ENCODE measurements at regions not wholly inside any gene's neighbourhood (a gene's known extent, or its start where the extent isn't known, plus 50 kb on each side); places are given as distances from the start of the nearest gene placed in this dataset.

GRCh38 chr13:84834201-84834600, 951.9 kb upstream of the SLITRK1 start:
- H3K4me3 ChIP-seq (ENCODE audit: low read depth, low read length) = no peak overlapping the region
- no peak for TF ChIP-seq CTCF (IDR thresholded peaks at IDR 0.05; ENCODE audit: low read depth, low read length)

GRCh38 chr13:84831666-84832657, 949.7 kb upstream of the SLITRK1 start:
- H3K4me3 ChIP-seq (ENCODE audit: low read depth, low read length) = no peak overlapping the region
- no peak for TF ChIP-seq CTCF (IDR thresholded peaks at IDR 0.05; ENCODE audit: low read depth, low read length)

- no peak for TF ChIP-seq CTCF (IDR thresholded peaks at IDR 0.05; ENCODE audit: low read depth, low read length)
- H3K4me3 ChIP-seq (ENCODE audit: low read depth, low read length) = no peak overlapping the region
Observed at GRCh38 chr13:84823528-84823927, 941.3 kb upstream of the SLITRK1 start.

GRCh38 chr13:84821261-84821660, 939.0 kb upstream of the SLITRK1 start:
- H3K4me3 ChIP-seq (ENCODE audit: low read depth, low read length) = no peak overlapping the region
- no peak for TF ChIP-seq CTCF (IDR thresholded peaks at IDR 0.05; ENCODE audit: low read depth, low read length)

- no peak overlapping the region for H3K4me3 ChIP-seq (ENCODE audit: low read depth, low read length)
- TF ChIP-seq CTCF (IDR thresholded peaks at IDR 0.05; ENCODE audit: low read depth, low read length) = no peak
Observed at GRCh38 chr13:84816567-84817105, 934.4 kb upstream of the SLITRK1 start.

GRCh38 chr13:84812789-84813188, 930.5 kb upstream of the SLITRK1 start:
- no peak overlapping the region for H3K4me3 ChIP-seq (ENCODE audit: low read depth, low read length)
- TF ChIP-seq CTCF (IDR thresholded peaks at IDR 0.05; ENCODE audit: low read depth, low read length) = no peak

- TF ChIP-seq CTCF (IDR thresholded peaks at IDR 0.05; ENCODE audit: low read depth, low read length) = no peak
Observed at GRCh38 chr13:84812078-84812477, 929.8 kb upstream of the SLITRK1 start.

More at GRCh38 chr13:84812078-84812477, 929.8 kb upstream of the SLITRK1 start:
- H3K4me3 ChIP-seq (ENCODE audit: low read depth, low read length) = no peak overlapping the region
